DND-41 (cell line): ENCODE measurements at regions not wholly inside any gene's neighbourhood (a gene's known extent, or its start where the extent isn't known, plus 50 kb on each side); places are given as distances from the start of the nearest gene placed in this dataset.

ENCODE experiments used
- ATAC-seq: fragments of 200-7000 bp; cut with Tn5 transposase; 3 replicates; pipeline ENCODE4 v1.9.1; 2021; ENCODE audit warnings: low read depth; ENCODE audit not compliant: insufficient read depth
- DNase-seq: peaks from one replicate; pipeline ENCODE4 v3.0.0-alpha.2; 2020
- H2AFZ ChIP-seq: 2 replicates; pipeline ENCODE4 v1.6.0; 2012; ENCODE audit warnings: low read depth, low read length
- H3K27ac ChIP-seq: 2 replicates; pipeline ENCODE4 v1.5.1; 2012; ENCODE audit warnings: low read length, inconsistent platforms
- H3K27me3 ChIP-seq: fragments of 200-600 bp; sonication (generic); 2 replicates; pipeline ENCODE4 v1.6.0; 2012; ENCODE audit warnings: low read length, mild to moderate bottlenecking, inconsistent platforms; ENCODE audit not compliant: insufficient read depth, poor library complexity
- H3K36me3 ChIP-seq: 2 replicates; pipeline ENCODE4 v1.5.1; 2012; ENCODE audit warnings: low read length, inconsistent platforms; ENCODE audit not compliant: insufficient read depth
- H3K4me1 ChIP-seq: 2 replicates; pipeline ENCODE4 v1.5.1; 2012; ENCODE audit warnings: mild to moderate bottlenecking, low read length; ENCODE audit not compliant: insufficient read depth
- H3K4me2 ChIP-seq: 2 replicates; pipeline ENCODE4 v1.6.0; 2012; ENCODE audit warnings: mild to moderate bottlenecking, moderate library complexity, low read length, inconsistent platforms; ENCODE audit not compliant: insufficient read depth
- H3K4me3 ChIP-seq, 2 experiments: fragments of 200-600 bp in 1 of 2; shearing (Covaris generic) in 1 of 2; 2 replicates each; pipeline ENCODE4 v1.5.1; 2012 to 2016; ENCODE audit warnings: inconsistent platforms in 2 of 2, low read length in 2 of 2, mild to moderate bottlenecking in 2 of 2, low read depth in 1 of 2, moderate library complexity in 1 of 2
- H3K79me2 ChIP-seq: 2 replicates; pipeline ENCODE4 v1.6.0; 2012; ENCODE audit warnings: low read length, inconsistent platforms; ENCODE audit not compliant: insufficient read depth
- H3K9ac ChIP-seq: 2 replicates; pipeline ENCODE4 v1.6.0; 2012; ENCODE audit warnings: low read depth, mild to moderate bottlenecking, inconsistent platforms, low read length, moderate library complexity
- H3K9me3 ChIP-seq: 2 replicates; pipeline ENCODE4 v1.5.1; 2012; ENCODE audit warnings: low read length, moderate library complexity, mild to moderate bottlenecking, inconsistent platforms; ENCODE audit not compliant: insufficient read depth, severe bottlenecking
- H4K20me1 ChIP-seq: 2 replicates; pipeline ENCODE4 v1.6.0; 2012; ENCODE audit warnings: low read length; ENCODE audit not compliant: insufficient read depth
- EZH2 ChIP-seq: IDR thresholded peaks from 3 replicates; pipeline ENCODE4 v1.6.1; 2012; ENCODE audit warnings: borderline replicate concordance, low read depth, mild to moderate bottlenecking, moderate library complexity, low read length, inconsistent platforms; ENCODE audit not compliant: severe bottlenecking
- TF ChIP-seq, protein P1 (sequence below): IDR thresholded peaks from 2 replicates; pipeline ENCODE4 v1.5.1; 2012; ENCODE audit warnings: borderline replicate concordance, low read length, moderate library complexity, mild to moderate bottlenecking; ENCODE audit not compliant: poor library complexity, severe bottlenecking; ENCODE audit errors: extremely low read depth

GRCh38 chr6:85008296-85009009 lies 244.1 kb upstream of the TBX18 start:
- Histone ChIP-seq H3K36me3 (no peaks in the 10 kb centered on the region), H3K79me2 (no peaks in the 10 kb centered on the region), H3K27ac (no peak overlapping the region), H3K4me3 (no peak overlapping the region), H3K4me1 (peaks cover 6% of the 10 kb centered on the region; the same call in 1 of the 2 replicates), H3K4me2 (no peak overlapping the region), H2AFZ (no peak overlapping the region), H3K9ac (no peak overlapping the region), H3K27me3 (no peaks in the 10 kb centered on the region), H3K9me3 (no peaks in the 10 kb centered on the region), H4K20me1 (no peaks in the 10 kb centered on the region)
- no peak for ATAC-seq
- TF ChIP-seq, protein P1, sequence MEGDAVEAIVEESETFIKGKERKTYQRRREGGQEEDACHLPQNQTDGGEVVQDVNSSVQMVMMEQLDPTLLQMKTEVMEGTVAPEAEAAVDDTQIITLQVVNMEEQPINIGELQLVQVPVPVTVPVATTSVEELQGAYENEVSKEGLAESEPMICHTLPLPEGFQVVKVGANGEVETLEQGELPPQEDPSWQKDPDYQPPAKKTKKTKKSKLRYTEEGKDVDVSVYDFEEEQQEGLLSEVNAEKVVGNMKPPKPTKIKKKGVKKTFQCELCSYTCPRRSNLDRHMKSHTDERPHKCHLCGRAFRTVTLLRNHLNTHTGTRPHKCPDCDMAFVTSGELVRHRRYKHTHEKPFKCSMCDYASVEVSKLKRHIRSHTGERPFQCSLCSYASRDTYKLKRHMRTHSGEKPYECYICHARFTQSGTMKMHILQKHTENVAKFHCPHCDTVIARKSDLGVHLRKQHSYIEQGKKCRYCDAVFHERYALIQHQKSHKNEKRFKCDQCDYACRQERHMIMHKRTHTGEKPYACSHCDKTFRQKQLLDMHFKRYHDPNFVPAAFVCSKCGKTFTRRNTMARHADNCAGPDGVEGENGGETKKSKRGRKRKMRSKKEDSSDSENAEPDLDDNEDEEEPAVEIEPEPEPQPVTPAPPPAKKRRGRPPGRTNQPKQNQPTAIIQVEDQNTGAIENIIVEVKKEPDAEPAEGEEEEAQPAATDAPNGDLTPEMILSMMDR: no peak
- TF ChIP-seq EZH2: no peak
- DNase-seq: no peak

DNA sequence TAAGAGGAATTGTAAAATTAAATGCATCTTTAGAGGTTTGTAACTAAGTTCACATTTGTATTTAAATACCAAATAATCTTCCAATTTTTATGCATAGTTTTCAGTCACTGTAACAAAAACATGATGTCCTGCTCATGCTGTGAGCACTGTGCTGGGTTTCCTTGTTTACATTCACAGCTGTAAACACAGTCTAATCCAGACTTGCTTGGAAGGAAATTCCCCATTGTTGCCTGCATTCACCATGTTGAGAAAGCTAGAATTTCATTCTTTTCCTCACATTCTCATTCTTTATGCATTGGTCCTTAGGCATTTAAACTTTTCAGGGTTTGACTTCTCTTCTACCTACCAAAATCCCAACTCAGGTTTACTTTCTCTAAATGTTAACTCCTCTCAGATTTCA lies 242.0 kb upstream of the TBX18 start:
- peaks cover 6% of the 10 kb centered on the region; the same call in 1 of the 2 replicates for H3K4me1 ChIP-seq
- no peak for ATAC-seq
- no peak overlapping the region for H3K4me3 ChIP-seq
- H3K4me2 ChIP-seq: no peak overlapping the region
- no peaks in the 10 kb centered on the region for H3K9me3 ChIP-seq
- H2AFZ ChIP-seq: no peak overlapping the region
- no peak overlapping the region for H3K27ac ChIP-seq
- H3K36me3 ChIP-seq: no peaks in the 10 kb centered on the region
- no peaks in the 10 kb centered on the region for H3K79me2 ChIP-seq
- no peaks in the 10 kb centered on the region for H3K27me3 ChIP-seq
- no peak for DNase-seq
- no peaks in the 10 kb centered on the region for H4K20me1 ChIP-seq
- H3K9ac ChIP-seq: no peak overlapping the region
- TF ChIP-seq EZH2: no peak
- TF ChIP-seq, protein P1: no peak

DNA sequence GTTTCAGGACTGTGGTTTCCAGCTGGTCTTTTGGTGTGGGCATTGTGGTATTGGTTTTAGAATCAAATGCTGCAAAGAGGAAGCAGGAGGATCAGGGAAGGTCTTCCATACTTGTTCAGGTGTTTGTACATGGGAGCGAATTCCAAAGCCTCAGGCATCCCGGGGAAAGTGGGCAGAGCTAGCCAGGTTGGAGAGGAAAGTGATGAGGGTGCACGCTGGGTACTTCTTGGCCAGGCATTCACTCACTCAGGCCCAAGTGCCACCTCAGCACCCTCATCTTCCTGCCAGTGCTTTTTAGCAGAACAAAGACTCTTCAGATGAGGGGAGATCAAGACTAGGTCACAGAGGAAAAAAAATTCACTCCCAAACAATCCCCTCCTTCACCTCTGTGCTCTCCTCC lies 241.1 kb upstream of the TBX18 start:
- H2AFZ ChIP-seq: no peak overlapping the region
- TF ChIP-seq EZH2: no peak
- TF ChIP-seq, protein P1: no peak
- ATAC-seq (no peak; the same call in 2 of the 3 replicates), DNase-seq (no peak)
- H3K9ac ChIP-seq: no peak overlapping the region
- H3K27me3 ChIP-seq: no peaks in the 10 kb centered on the region
- no peaks in the 10 kb centered on the region for H3K9me3 ChIP-seq
- peaks cover 6% of the 10 kb centered on the region; the same call in 1 of the 2 replicates for H3K4me1 ChIP-seq
- H3K4me3 ChIP-seq: no peak overlapping the region
- H3K79me2 ChIP-seq: no peaks in the 10 kb centered on the region
- no peaks in the 10 kb centered on the region for H4K20me1 ChIP-seq
- H3K36me3 ChIP-seq: no peaks in the 10 kb centered on the region
- no peak overlapping the region for H3K27ac ChIP-seq
- H3K4me2 ChIP-seq: no peak overlapping the region
